CD4-positive, alpha-beta T cell treated with Interleukin-6 for 4 hours (primary cell): ENCODE measurements at regions not wholly inside any gene's neighbourhood (a gene's known extent, or its start where the extent isn't known, plus 50 kb on each side); places are given as distances from the start of the nearest gene placed in this dataset.
"Not testable (repeated sequence)": the region's sequence is repeated elsewhere in the genome, so short reads cannot be mapped to it uniquely, and the experiment has no call there.

ENCODE experiments used
- DNase-seq: peaks from one replicate; pipeline ENCODE4 v3.0.0-alpha.2; 2020; ENCODE audit warnings: mixed read lengths

DNA sequence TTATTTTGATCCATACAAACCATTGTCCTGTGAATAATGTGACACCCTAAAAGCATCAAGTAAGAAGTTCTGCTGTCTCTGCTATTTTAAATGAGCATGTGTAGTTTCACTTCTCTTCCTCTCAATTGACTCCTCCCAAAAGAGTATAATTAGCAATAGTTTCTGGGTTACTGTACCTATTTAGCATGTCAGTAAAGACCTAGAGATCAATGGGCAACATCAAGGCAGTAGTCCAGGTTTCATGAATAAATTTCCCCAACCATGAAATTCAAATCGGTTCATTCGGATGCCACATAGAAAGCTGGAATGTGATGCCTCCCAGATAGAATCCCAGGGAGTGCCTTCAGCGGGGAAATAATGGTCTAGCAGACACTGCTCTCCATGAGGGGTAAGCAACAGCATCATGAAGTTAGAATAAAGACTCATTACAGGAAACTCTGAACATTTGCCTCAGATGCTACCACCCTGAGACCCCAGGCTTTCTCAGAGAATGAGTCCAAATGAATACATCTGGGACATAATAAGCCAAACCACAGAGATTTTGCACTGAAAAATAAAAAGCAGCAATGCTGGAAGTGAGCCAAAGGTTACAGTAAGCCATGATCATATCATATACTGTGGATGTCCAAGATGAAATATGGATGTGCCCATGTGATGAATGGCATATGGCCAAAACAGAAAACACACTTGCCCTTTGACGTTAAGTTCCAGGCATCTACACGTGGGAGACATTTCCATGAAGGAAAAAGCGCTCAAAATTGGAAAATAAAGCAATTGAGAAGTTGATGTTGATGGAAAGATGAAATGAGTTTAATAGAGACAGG lies 1107.0 kb upstream of the SEMA6A start:
- DNase-seq, result no peak

DNA sequence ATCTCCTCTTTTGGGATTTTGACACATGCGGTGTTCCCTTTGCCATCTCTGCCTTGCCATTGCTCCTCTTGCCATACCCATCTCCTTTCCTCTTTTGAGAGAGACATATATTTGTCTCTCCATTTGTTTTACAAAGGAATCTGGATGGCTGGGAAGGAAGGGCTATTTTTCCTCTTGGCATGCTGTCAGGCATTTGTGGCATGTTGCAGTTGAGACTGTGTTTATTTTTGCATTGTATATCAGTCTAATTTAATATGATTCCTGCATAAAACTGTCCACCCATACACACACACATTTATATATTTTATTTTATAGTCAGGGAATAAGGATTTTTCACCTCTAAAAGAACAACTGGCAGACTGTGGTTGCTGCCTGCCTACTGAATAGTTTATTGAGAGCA lies 1105.8 kb upstream of the SEMA6A start:
- DNase-seq, result no peak

DNA sequence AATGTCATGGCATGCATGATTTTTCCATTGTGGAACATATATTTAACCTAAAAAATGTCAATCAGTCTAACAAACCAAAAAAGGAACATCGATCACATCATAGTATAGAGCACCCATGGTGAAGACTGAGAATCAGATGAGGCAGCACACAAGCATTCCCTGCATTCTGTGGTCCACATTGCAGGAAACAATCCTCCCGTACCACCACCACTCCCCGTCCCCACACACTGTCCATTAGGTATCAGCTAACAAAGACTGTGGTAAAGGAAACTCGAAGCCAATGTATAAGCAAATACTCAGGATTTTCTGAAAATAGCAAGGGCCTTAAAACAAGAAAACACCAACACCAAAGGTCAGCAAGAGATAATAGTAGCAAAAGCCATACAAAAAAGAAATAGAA lies 1104.4 kb upstream of the SEMA6A start:
- DNase-seq, result no peak

DNA sequence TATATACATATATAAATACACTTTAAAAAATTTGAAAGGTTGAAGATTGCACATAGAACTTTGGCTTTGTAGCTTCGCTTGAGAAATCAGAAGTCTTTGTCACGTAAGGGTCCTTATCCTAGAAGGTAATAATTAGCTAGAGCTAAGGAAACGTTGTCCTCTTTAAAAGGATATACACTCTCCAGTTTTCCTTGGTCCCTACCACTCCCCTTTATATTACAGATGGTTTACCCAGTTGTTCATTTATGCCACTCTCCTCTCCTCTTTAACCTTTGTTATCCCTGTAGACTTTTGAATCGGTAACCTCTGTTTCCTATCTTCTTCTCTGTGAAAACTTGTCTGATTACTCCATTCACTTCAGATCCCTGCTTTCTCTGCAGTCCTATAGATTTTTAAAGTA lies 1101.0 kb upstream of the SEMA6A start:
- no peak for DNase-seq

DNA sequence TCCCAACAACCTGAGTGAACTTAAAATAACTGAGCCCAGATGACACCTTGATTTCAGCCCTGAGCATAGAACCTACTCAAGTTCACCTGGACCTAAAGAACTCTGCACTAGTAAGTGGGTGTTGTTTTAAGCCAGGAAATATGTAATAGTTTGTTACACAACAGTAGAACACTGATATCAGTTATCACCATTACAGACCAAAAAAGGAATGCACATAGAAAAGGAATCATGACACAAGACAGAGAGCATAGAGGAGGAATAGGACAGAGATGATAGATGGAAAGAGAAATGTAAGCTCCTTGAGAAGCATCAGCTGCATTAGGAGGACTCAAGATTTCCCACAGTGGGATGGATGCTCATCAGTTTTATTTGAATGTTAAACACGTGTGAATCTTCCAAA lies 1096.9 kb upstream of the SEMA6A start:
- no peak for DNase-seq

DNA sequence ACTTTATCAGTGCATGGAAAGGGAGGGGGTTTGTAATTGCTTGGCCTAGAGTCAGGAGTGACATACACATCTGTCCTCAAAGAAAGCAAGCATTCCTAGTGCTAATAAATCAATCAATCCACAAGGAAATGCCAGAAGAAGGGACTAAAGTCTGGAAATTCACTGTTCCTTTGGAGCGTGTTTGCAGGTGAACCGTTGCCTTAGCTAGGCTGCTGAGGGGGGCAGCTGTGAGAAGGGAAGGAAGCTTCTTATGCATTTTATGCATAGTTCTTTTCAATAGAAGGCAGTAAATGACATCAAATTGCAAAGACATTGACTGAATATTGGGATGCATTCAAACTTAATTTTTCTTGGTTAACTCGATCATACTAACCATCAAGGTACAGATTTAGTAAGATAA lies 1092.5 kb upstream of the SEMA6A start:
- DNase-seq, result no peak

DNA sequence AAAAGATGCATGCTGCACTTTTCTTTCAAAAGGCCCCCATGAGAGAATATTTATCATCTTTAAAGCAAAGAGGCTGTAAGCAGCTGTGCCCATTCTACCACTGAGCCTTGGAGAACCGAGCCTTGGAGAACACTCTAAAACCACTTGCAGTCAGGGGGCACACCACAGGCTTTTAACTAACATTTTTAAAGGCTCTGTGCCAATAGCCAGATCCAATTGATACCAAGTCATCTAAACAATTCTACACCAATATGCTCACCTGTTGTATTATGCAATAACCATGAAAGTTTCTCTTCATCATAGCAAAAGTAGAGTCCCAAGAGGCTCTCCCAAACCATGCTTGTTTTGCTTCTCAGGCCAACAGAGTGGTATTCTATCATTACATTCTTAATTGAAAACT lies 1090.5 kb upstream of the SEMA6A start:
- no peak for DNase-seq

DNA sequence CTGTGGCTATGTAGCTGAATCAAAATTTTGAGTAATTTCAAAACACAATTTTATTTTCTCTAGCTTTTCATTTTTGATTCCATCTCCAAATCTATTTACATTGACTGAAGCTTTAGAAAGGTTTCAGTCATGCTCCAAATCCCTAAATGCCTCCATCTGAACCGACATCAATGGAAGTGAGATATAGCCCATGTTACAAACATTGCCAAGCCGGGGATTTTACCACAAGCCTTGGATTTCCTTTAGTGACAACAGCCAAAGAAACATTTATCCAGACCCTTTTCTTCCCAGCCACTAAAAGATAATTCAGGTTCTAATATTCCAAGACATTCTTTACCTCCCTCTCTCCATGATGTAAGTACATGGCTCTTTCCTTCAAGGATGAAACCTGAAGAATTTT lies 1087.7 kb upstream of the SEMA6A start:
- DNase-seq, result no peak

DNA sequence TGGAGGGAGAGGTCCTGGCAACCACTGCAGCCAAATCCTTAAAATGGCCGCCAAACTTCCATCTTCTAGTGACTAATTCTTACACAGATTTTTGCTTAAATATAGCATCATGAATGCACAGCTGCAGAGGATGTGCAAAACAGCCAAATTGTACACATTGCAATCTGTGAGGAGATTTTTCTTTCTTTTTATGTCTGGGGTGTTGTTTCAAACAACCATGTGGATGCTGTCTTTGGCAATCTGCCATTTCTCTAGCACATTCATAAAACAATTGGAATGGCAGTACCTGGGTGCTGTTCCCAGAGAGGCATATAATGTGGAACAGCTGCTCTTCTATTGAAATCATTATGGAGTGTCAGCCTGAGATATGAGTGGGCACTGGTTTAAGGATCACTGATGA lies 1082.9 kb upstream of the SEMA6A start:
- no peak for DNase-seq

DNA sequence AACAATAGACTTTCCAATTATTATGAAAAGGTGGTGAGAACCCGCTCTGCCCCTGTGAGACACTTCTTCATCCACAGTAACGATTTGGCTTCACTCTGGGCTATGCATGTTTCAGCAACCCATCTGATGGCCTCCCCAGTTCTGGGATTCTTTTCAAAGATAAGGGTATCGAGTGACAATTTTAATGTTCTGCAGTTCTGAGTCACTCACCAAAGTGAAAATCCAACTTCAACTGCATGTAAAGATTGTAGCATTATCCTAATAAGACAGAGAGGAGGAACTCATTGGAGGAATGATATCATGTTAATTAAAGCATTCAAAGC lies 1078.3 kb upstream of the SEMA6A start:
- no peak for DNase-seq

DNA sequence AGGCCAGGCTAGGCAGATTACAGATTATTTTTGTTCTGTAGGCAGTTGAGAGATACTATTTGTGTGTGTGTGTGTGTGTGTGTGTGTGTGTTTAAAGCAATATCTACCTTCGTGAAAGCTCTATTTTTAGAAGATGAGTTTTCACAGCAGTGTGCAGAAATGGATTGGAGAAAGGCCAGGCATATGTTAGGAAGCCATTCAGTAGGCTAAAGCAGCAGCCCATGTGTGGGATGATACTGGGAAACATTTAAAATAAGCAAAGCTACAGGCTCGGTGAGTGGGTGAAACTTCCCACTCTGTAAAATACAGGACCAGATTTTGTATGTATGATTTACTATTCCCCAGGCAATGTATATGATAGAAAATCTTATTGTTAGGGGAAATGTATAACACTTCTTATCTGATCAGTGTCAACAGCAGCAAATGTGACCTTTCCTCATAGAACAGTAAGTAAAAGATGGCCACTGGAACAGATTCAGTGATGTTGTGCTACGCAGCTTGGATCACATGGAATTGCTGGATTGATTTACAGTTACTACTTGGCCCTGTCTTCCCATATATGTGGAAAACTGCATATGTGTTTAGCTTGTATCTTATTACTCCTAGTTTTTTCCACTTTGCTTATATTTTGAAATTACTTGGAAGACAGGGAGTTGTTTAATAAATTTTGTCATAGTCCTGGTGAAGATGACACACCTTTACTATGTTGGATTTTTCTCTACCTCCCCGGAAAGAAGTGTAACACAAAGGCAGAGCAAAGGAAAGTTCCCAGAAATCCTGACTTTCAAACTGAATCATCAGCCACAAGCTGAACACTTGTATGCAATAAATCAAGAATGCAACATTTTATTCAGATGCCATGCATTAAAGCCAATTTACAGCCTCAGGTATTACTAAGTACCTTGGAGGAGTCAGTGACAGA lies 1077.7 kb upstream of the SEMA6A start:
- DNase-seq, result no peak

DNA sequence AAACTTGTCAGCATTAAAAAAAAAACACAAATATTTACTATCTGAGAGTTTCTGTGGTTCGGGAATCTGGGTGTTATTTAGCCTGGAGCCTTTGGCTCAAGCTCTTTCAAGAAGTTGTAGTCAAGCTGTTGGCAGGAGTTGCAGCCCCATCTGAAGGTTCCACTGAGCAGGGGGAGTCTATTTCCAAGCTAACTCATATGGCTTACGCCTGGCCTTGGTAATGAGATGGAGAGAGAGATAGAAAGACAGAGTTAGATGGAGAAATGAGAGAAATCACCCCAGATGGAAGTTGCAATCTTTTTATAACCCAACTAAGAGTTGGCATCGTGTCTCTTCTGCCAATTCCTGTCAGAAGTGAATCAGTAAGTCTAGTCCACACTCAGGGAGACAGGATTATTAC lies 1075.2 kb upstream of the SEMA6A start:
- DNase-seq, result no peak

DNA sequence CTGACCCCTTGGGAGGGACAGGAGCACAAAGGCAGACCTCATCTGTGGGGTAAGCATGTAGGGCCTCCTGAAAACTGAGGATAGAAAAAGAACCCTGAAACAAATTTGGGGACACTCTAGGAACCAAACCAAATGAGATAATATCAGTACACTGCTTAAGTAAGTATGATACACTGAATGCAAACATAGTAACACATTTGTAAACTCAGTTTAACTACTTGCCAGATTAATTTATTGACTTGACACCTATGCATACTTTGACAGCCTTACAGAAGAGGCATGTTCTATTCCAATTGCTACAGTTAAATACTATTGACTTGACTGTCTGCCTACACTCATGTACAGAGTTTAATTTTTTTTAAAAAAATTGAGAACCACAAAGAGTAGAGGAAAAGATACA lies 1070.8 kb upstream of the SEMA6A start:
- DNase-seq, result no peak

DNA sequence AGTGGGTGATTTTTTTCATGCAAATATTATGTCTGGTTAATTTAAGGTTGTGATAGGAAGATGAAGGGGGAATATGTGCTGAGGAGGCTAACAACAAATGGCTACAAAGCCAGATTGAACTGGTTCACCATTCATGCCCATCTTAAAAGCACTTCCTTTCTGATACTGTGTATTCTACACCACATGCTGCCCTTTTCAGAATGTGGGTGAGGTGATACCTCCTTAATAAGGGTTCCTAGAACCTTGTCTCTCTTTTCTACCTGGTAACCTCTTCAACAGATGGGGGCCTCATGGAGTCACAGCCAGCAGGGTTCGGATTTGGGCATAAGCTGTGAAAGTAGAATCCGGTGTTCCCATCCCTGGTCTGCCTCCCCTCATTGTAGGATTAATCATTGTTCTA lies 1064.0 kb upstream of the SEMA6A start:
- DNase-seq, result no peak

DNA sequence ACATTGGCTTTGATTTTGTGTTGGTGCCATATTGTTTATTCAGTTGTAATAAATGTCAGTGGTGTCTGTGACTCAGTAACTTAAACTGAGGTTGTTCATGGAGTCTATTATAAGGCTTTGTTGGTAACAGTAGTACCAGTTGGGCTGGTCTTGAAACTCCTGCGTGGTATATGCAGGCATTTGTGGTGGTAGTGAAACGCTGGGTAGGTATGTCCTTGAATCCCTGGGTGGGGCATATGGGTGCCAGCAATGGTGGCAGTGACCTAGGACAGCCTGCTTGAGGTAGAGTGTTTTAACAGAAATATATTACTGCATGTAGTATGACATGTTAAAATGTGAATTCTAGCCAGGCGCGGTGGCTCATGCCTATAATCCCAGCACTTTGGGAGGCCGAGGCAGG lies 1058.5 kb upstream of the SEMA6A start:
- no peak for DNase-seq

DNA sequence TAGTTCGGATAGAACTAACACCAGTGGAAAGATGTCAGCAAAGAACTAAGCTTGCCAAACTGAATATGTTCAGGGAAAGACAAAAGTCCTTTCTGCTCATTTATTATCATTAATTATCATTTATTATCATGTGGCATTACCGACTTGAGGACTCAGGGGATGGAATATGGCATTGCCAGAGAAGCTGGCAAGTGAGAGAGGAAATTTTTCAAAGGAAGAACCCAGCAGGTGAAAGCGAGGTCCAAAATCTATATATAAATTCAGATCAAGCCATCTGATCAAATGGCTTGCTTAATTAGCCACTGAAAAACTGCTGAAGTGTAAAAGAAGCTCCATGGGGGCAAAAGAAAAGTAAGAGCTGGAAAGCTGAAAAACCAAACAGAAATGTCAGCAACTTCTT lies 1049.6 kb upstream of the SEMA6A start:
- no peak for DNase-seq

DNA sequence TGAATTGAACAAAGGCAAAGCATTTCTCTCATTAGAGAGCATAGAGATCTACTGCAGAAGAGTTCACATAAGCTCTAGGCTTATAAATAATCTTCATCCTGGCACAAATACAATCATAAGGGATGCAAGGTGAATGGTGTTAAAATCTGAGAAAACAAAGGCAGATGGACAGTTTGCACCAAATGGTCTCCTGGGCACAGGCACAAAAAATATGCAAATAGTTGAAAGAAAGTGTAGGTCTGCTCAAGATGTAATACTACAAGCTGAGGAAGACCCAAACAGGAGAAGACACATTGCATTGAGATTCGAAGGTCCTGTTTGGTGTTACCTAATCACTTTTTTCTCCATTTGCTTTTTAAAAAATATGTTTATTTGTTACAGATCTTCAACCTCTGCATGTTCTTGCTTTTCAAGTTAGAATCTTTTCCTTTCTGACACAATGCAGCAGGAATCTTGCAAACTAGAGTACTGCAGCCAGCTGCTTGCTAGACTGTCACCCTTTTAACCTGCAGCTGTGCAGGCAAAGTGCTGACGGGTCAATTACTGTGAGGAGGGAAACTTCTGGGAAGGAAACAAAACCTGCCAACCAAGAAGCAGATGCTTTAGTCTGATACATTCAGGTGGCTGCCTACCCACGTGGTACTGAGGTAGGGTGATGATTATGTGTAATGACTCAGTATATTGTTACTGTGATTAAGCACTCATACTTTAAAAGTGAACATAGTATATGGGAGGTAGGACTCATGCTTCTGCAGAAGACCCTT lies 1048.6 kb upstream of the SEMA6A start:
- DNase-seq, result no peak

DNA sequence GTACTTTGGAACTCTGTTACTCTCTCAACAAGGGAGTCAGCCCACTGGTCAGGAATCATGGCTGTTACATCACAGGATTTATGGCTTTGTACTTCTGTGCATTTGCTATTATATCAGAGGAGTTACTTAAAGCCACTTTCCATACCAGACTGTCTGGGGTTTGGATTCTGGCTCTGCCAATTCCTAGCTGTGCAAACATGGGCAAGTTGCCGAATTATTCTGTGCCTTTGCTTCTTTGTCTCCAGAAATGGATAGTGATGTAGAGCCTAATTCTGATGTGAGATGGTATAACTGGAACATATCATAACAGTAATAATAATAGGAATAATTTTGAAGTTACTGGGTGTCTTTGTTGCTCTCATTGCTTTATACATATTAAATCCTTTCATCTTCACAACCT lies 1047.3 kb upstream of the SEMA6A start:
- DNase-seq, result no peak

DNA sequence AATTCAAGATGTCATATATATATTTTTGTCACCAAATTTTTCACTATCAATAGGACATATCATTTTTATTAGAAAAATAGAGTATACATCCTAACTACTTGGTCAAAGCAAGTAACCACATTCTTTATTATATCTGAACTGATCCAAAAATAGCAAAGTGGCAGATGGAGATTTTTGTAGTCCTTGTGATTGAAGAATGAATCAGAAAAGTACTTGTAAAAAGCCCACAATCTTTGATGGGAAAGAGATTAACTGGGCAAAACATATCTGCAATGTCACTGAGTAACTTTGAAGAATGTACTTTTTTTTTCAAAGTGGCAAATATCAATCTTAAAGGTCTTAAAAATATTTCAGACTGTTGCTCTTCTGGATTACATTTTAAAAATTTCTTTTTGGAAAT lies 1040.6 kb upstream of the SEMA6A start:
- DNase-seq, result no peak

DNA sequence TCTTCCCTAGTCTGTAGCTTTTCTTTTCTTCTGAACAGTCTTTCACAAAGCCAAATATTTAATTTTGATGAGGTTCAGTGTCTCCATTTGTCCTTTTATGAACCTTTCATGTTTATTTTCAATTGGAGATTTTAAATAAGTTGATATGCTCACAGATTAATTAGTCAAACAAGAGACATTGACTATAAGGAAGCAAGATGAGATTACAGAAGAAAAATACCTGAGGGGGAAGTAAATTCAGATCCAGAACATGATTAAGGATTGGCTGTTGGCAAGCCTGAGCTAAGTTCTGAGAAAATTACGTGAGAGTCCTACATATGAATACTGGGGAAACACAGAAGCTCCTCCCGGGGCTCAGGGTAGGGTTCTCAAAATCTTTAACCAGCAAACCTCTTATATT lies 1039.8 kb upstream of the SEMA6A start:
- no peak for DNase-seq

DNA sequence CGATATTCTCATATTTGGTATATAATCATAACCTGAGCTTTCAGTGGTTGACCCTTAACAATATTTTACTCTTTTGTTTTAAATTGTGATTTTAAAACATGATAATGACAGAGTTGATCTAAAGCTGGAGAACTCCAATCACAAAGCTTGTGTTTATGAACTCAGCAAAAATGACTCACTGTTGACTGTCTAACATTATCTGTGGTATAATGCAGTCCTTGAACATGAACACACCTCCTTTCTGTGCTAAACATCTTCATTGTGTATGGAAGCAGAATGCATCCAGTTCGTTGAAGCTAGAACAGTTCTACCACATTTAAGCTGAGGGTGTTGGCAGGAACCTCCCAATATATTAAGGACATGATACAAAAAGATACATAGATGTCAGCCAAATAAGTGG lies 1030.2 kb upstream of the SEMA6A start:
- no peak for DNase-seq

DNA sequence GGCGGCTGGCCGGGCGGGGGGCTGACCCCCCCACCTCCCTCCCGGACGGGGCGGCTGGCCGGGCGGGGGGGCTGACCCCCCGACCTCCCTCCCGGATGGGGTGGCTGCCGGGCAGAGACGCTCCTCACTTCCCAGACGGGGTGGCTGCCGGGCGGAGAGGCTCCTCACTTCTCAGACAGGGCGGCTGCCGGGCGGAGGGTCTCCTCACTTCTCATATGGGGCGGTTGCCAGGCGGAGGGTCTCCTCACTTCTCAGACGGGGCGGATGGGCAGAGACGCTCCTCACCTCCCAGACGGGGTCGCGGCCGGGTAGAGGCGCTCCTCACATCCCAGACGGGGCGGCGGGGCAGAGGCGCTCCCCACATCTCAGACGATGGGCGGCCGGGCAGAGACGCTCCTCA lies 1025.2 kb upstream of the SEMA6A start:
- DNase-seq, result not testable (repeated sequence)

DNA sequence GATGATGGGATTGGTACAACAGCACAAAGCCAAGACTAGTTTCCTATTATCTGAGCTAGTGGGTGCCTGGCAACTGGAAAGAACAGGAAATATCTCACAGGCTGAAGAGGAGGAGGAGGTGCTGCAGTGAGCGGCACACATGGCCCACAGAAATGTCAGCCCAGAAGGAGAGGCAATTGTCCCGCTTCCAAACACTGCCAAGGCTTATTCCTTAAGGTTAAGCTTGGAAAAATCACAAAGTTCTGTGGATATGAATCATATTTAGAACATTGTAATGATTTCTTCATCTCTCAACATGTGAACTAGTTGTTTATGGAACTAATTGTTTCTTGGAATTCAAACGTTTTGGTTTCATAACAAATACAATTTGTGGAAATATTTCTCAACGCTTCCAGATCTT lies 1019.5 kb upstream of the SEMA6A start:
- no peak for DNase-seq

DNA sequence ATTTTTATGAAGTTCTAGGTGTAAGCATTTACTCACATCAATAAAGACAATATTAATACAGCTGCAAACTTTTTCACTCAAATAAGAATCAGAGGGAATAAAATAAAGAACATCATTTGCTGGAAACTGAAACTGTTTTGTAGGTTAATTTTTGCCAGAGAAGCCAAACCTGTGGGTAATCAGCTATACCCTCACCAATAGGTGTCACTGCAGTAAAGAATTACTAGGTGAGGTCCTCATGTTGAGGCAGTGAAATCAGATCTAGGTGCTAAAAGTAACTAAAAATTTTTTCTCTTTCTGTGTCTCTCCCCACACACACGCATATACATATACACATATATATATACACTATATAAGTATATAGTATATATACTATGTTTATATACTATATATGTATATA lies 1016.3 kb upstream of the SEMA6A start:
- no peak for DNase-seq
